HCT116 (cell line): ENCODE measurements at regions not wholly inside any gene's neighbourhood (a gene's known extent, or its start where the extent isn't known, plus 50 kb on each side); places are given as distances from the start of the nearest gene placed in this dataset.

ENCODE experiments used
- ATAC-seq: fragments of 200-7000 bp; cut with Tn5 transposase; 2 replicates; pipeline ENCODE4 v1.9.1; 2020; ENCODE audit warnings: mild to moderate bottlenecking, moderate library complexity
- BruUV-seq: library from RNA; stranded (reverse); fragments of 400-500 nt; replicated peaks from 2 replicates; lab custom pipeline; 2021; lab: Mats Ljungman, UMichigan
- CTCF ChIA-PET: fragments of 300-600 bp; sonication (Branson Sonifier 250); formaldehyde crosslinking; loops from one replicate; lab custom pipeline; 2021; ENCODE audit warnings: antibody characterized with exemption; lab: Charles Lee
- POLR2A ChIA-PET: fragments of 300-600, 350-600 bp; sonication (Branson Sonifier 250); formaldehyde crosslinking; loops from one replicate; lab custom pipeline; 2021; ENCODE audit warnings: antibody characterized with exemption; lab: Charles Lee
- RAD21 ChIA-PET, 2 experiments: fragments of 300-600 bp; sonication (Branson Sonifier 250); formaldehyde crosslinking; loops; one replicate each; lab custom pipeline; 2023; ENCODE audit warnings: low total read pairs in 2 of 2; ENCODE audit not compliant: uncharacterized antibody in 2 of 2, unreplicated experiment in 2 of 2, low non-redundant PET in 1 of 2; lab: Charles Lee
- DNase-seq: peaks from one replicate; pipeline ENCODE4 v3.0.0-alpha.2; 2010; ENCODE audit warnings: low read depth, low spot score
- H2AFZ ChIP-seq: fragments of 200-600 bp; shearing (Covaris generic), sonication (generic); 2 replicates; pipeline ENCODE4 v1.6.1; 2017; ENCODE audit warnings: low read depth, mixed run types, mixed read lengths, antibody characterized with exemption, low read length; ENCODE audit not compliant: poor library complexity, severe bottlenecking
- H3K27ac ChIP-seq: 2 replicates; pipeline ENCODE4 v1.5.1; 2012; ENCODE audit warnings: low read depth, low read length
- H3K27me3 ChIP-seq: fragments of 200-600 bp; sonication (generic); 2 replicates; pipeline ENCODE4 v1.6.1; 2016; ENCODE audit warnings: mixed run types, low read length, mixed read lengths; ENCODE audit not compliant: insufficient read depth
- H3K36me3 ChIP-seq, 2 experiments: fragments of 200-500 bp in 1 of 2; fragments of 200-600 bp in 1 of 2; sonication (Bioruptor generic) in 1 of 2; sonication (generic) in 1 of 2; 2 replicates each; pipeline versions ENCODE4 v1.5.1 to v1.6.1; 2014 to 2016; ENCODE audit warnings: low read length in 2 of 2, inconsistent platforms in 1 of 2, mixed read lengths in 1 of 2, mixed run types in 1 of 2; ENCODE audit not compliant: insufficient read depth in 2 of 2, control insufficient read depth in 1 of 2
- H3K4me1 ChIP-seq, 2 experiments: fragments of 200-600 bp in 1 of 2; sonication (generic) in 1 of 2; 2 replicates each; pipeline versions ENCODE4 v1.5.1 to v1.6.1; 2012 to 2017; ENCODE audit warnings: low read length in 2 of 2, inconsistent platforms in 1 of 2, mild to moderate bottlenecking in 1 of 2, mixed read lengths in 1 of 2, mixed run types in 1 of 2, moderate library complexity in 1 of 2; ENCODE audit not compliant: insufficient read depth in 2 of 2, control insufficient read depth in 1 of 2
- H3K4me2 ChIP-seq: fragments of 200-600 bp; sonication (generic); 2 replicates; pipeline ENCODE4 v1.6.1; 2017; ENCODE audit warnings: mixed run types, low read length, mixed read lengths
- H3K4me3 ChIP-seq, 2 experiments: fragments of 200-600 bp in 1 of 2; sonication (generic) in 1 of 2; replicated peaks in 1 of 2; 2 replicates each; pipeline ENCODE4 v1.5.1; 2011 to 2016; ENCODE audit warnings: low read length in 2 of 2, control low read depth in 1 of 2, low read depth in 1 of 2, mild to moderate bottlenecking in 1 of 2, mixed read lengths in 1 of 2, mixed run types in 1 of 2
- H3K79me2 ChIP-seq: fragments of 200-600 bp; sonication (generic); 2 replicates; pipeline ENCODE4 v1.6.1; 2017; ENCODE audit warnings: mild to moderate bottlenecking, mixed run types, low read length, moderate library complexity, mixed read lengths; ENCODE audit not compliant: insufficient read depth
- H3K9ac ChIP-seq: fragments of 200-600 bp; sonication (generic); 2 replicates; pipeline ENCODE4 v1.6.1; 2016; ENCODE audit warnings: low read length, mixed read lengths
- H3K9me2 ChIP-seq: fragments of 200-600 bp; sonication (generic), shearing (Covaris generic); 2 replicates; pipeline ENCODE4 v1.6.1; 2017; ENCODE audit warnings: mixed run types, mild to moderate bottlenecking, moderate library complexity; ENCODE audit not compliant: insufficient read depth
- H3K9me3 ChIP-seq, 2 experiments: fragments of 200-500 bp in 1 of 2; fragments of 200-600 bp in 1 of 2; sonication (Bioruptor generic) in 1 of 2; sonication (generic) in 1 of 2; 2 replicates each; pipeline ENCODE4 v1.6.1; 2014 to 2017; ENCODE audit warnings: low read length in 2 of 2, mixed read lengths in 2 of 2, inconsistent platforms in 1 of 2, low read depth in 1 of 2, mild to moderate bottlenecking in 1 of 2, mixed run types in 1 of 2, moderate library complexity in 1 of 2; ENCODE audit not compliant: control insufficient read depth in 1 of 2, insufficient read depth in 1 of 2
- H4K20me1 ChIP-seq: fragments of 200-600 bp; sonication (generic), shearing (Covaris generic); 2 replicates; pipeline ENCODE4 v1.6.1; 2017; ENCODE audit warnings: mixed run types, mild to moderate bottlenecking, moderate library complexity; ENCODE audit not compliant: insufficient read depth
- ATF3 ChIP-seq: IDR thresholded peaks from 2 replicates; pipeline ENCODE4 v1.6.1; 2012
- REST ChIP-seq: IDR thresholded peaks from 2 replicates; pipeline ENCODE4 v1.6.1; 2012; ENCODE audit warnings: low read depth
- ZBTB33 ChIP-seq: IDR thresholded peaks from 2 replicates; pipeline ENCODE4 v1.6.1; 2011; ENCODE audit warnings: mild to moderate bottlenecking, low read length, moderate library complexity; ENCODE audit not compliant: insufficient replicate concordance; ENCODE audit errors: extremely low read depth
- intact Hi-C: fragments of 100-400 bp; cut with micrococcal nuclease; formaldehyde crosslinking; loops from 2 replicates; pipeline ENCODE4 v1.10.0; 2022

- intact Hi-C loops: no loop called here
- Histone ChIP-seq H4K20me1 (no peaks in the 10 kb centered on the region), H3K9me2 (no peaks in the 10 kb centered on the region), H3K36me3 (no peaks in the 10 kb centered on the region), H3K4me3 (no peak overlapping the region), H3K27ac (no peak overlapping the region), H3K27me3 (no peaks in the 10 kb centered on the region), H3K79me2 (no peaks in the 10 kb centered on the region), H2AFZ (no peak overlapping the region), H3K9me3 (peaks cover 3 to 7% of the 10 kb centered on the region in 2 experiments; a peak in 1 of 4 replicates), H3K4me1 (no peaks in the 10 kb centered on the region), H3K9ac (no peak overlapping the region), H3K4me2 (no peak overlapping the region)
- no TSS peak for BruUV-seq
- TF ChIP-seq ZBTB33 (no peak), REST (no peak), ATF3 (no peak)
- RAD21 ChIA-PET: no interaction called here
- POLR2A ChIA-PET: no interaction called here
- CTCF ChIA-PET: no interaction called here
- ATAC-seq (no peak), DNase-seq (no peak)
Observed at GRCh38 chr1:83017276-83017675, 981.7 kb downstream of the TTLL7 start.
